Stimulated activated CD4-positive, alpha-beta T cell treated with anti-CD3 and anti-CD28 coated beads, Interleukin-4, amount 100 ng/mL, for 48 hours (primary cell): ENCODE measurements at regions not wholly inside any gene's neighbourhood (a gene's known extent, or its start where the extent isn't known, plus 50 kb on each side); places are given as distances from the start of the nearest gene placed in this dataset.

ENCODE experiments used
- DNase-seq, 2 donors: peaks; one replicate each; pipeline ENCODE4 v3.0.0-alpha.2; 2020; ENCODE audit warnings: low read depth in 2 of 2

GRCh38 chr13:106350208-106350607 is 185.3 kb downstream of the EFNB2 start:
- no peak for DNase-seq

GRCh38 chr13:106349080-106349931 is 186.2 kb downstream of the EFNB2 start:
- no peak for DNase-seq

- no peak for DNase-seq
Measured at GRCh38 chr13:106348075-106348840, 187.2 kb downstream of the EFNB2 start.

- DNase-seq = no peak
Measured at GRCh38 chr13:106344342-106344741, 191.1 kb downstream of the EFNB2 start.

- DNase-seq = no peak
Measured at GRCh38 chr13:106343836-106344235, 191.6 kb downstream of the EFNB2 start.

DNA sequence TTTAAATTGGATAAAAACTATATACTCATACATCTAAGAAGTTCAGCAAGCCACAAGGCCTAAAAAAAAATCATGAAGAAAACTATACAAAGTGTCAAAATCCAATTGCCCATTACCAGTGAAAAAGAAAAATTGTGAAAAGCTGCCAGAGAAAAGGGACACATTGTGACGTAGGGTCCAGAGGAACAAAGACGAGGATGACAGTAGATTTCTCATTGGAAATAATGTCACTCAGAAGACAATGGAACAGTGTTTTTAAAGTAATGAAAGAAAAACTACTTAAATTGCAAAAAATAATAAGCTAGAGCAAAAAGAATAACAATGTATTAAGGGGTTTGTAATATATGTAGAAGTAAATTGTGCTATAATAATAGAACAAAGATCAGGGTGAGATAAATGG is 195.2 kb downstream of the EFNB2 start:
- no peak for DNase-seq

DNA sequence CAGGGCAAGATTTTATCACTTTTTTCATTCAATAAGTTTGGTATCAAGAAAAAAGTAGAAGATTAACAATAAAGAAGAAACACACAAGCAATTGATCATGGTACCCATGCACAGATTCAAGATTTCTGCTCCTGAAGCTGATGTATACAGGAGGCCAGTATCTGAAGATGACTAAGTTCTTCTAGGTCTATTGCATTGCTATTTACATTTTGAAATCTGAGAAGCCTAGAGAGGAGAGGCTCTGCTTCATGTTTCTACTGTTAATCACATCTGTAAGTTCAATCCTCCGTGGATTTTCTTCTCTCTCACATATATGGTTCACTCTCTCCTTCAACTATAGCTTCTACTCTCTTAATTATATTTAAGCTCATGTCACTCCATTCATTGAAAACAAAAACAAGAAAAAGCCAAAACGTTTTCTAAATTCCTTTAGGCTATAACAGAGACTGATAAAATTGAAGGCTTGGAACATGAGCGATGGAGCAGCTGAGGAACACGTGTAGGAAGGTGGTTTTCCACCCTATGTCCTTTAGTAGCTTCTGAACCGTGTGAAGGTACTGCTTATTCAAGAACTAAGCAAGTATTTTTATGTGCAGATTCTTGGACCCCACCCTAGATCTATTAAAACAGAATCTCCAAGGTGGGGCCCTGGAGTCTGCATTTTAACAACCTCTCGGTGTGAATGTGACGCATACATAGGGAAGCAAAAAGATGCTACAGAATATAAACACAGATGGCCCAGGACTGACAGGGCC is 198.2 kb downstream of the EFNB2 start:
- DNase-seq = no peak

- no peak for DNase-seq
Measured at GRCh38 chr13:106336668-106337067, 198.8 kb downstream of the EFNB2 start.

DNA sequence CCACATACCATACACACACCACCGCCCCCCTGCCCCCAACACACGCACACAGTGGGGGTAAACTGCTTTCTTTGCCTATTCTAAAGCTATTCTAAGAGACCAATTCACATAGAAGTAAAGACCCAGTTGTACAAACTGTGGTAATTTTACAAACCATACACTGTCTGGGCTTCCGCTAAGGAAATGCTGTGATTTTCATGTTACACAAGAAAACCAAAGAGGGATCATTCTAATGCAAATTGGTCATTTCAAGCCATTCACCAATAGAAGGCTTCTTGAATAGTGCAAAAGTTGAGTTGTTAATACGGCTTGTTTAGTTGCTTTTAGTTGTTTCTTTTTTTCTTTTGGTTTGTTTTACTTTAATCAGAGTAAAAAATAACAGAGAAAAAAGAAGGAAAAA is 202.8 kb downstream of the EFNB2 start:
- DNase-seq = no peak

DNA sequence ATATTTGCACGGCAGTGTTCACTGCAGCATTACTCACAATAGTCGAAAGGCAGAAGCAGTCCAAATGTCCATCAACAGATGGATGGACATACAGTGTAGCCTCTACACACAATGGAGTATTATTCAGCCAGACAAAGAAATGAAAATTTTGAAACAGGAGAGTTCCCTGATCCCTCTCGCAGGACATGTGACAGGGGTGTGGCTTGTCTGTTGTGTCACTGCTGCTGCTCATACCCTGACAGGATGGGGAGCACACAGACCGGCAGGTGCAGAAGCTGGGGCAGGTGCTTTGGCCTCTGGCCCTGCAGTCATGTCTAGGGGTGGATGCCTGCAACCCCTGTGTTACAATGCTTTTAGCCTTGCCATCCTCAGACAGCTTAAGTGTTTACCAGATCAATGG is 204.3 kb downstream of the EFNB2 start:
- no peak for DNase-seq

- no peak for DNase-seq
Measured at GRCh38 chr13:106329941-106330340, 205.5 kb downstream of the EFNB2 start.

DNA sequence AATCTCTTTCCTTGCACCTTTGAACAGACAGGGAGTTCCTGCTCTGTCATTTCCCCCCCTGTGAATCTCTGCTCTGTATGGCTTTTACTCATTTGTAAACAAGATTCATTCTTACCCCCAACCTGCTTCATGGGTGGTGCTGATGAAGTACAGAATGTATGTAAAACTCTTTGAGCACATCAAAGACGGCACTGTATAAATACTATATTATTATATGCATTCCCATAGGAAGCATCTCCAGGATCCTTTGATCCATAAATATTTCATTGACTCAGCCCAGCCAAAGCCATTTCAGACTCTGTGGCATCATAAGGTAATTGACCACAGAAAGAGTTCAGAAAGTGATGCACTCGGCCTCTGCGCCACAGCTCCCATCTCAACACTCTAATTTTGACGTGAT is 208.7 kb downstream of the EFNB2 start:
- no peak for DNase-seq

GRCh38 chr13:106324444-106324843 is 211.0 kb downstream of the EFNB2 start:
- DNase-seq = no peak

- no peak for DNase-seq
Measured at GRCh38 chr13:106322628-106323027, 212.8 kb downstream of the EFNB2 start.

GRCh38 chr13:106318941-106319411 is 216.5 kb downstream of the EFNB2 start:
- no peak for DNase-seq

- no peak for DNase-seq
Measured at GRCh38 chr13:106314417-106314816, 221.0 kb downstream of the EFNB2 start.

GRCh38 chr13:106311004-106311403 is 224.5 kb downstream of the EFNB2 start:
- no peak for DNase-seq

DNA sequence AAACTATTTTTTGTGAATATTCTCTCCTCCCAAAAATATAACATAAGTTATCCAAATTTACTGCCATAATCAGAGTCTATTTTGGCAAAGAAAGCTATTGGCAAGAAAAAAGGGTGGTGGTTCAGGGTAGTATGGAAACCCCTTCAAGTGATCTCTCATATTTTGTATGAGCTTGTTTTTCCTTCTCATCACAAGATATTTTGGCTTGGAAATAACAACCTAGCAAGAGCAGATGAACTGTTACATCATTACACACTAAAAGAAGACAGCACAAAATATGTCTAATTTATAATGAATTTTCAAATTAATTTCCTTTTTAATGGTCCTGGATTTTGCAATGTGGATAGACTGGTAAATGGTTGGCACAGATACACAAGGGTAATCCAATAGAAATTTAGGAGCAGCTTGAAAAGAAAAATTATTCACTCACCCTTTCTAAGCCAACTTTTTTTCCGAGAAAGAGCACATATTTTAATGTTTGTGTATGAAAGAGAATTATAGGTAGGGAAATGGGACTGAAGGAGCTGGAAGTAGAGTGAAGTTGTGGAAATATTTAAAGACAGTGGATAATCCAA is 225.1 kb downstream of the EFNB2 start:
- DNase-seq = no peak

DNA sequence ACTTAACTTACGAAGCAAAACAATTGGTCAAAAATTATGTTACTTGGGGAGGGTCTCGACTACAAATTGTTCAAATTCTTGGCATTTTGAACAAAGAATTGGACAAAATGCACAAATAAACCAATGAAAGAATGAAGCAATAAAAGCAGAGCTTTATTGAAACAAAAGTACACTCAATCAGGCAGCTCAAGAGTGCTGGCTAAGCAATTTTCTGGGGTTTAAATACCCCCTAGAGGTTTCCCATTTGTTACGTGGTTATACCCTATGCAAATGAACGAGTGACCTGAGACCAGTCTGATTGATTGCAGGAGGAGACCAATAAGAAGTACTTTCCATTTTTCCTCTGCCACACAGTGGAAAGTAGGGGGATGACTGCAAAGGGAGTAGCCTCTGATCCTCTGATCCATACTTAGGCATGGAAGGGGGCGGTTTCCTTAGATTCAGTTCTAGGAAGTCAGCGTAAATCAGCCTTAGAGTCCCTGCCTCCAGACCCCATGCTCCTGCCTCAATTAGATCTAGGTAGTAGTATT is 228.6 kb downstream of the EFNB2 start:
- DNase-seq = no peak

DNA sequence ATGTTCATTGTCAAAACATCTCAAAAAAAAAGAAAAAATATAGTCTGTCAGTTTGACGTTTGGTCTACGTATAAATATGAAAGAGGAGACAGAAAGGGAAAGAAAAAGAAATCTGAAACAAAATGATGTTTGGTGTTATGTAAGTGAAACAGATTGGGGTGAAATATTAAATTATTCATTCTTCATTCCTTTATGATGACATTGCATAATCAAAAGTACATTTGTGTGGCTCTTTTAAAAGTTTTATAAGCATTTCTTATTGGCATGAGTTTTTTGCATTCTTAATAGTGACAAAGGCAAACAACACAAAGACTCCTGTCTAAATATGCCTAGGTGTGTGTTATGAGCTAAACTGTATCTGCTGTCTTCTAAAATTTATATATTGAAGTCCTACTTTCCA is 232.6 kb downstream of the EFNB2 start:
- no peak for DNase-seq

DNA sequence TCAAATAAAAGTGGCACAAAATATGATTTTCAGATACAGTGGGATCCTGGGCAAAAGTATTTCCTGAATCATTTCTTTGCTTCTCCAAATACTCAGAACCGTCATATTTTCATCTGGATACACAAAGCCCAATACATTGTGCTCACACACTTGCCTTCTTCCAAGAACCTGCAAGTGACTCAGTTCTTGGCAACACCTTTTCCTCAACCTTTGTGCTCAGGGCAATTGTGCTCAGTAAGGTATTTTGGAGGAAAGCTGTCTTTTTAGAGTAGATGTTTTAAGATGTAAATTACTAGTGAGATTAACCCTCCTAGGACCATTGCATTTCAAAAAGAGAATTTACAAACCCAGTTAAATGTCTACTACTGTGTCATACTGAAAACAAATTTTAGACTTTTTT is 233.5 kb downstream of the EFNB2 start:
- DNase-seq = no peak

- DNase-seq = no peak
Measured at GRCh38 chr13:106299621-106300020, 235.8 kb downstream of the EFNB2 start.
